ENCODE measurements at regions not wholly inside any gene's neighbourhood (a gene's known extent, or its start where the extent isn't known, plus 50 kb on each side); places are given as distances from the start of the nearest gene placed in this dataset.

GRCh38 chr10:131480066-131480465, 168.5 kb upstream of the TCERG1L start:
- DNase-seq (ENCODE audit: low read depth in 2 of 2, low spot score in 1 of 2) = no peak

DNA sequence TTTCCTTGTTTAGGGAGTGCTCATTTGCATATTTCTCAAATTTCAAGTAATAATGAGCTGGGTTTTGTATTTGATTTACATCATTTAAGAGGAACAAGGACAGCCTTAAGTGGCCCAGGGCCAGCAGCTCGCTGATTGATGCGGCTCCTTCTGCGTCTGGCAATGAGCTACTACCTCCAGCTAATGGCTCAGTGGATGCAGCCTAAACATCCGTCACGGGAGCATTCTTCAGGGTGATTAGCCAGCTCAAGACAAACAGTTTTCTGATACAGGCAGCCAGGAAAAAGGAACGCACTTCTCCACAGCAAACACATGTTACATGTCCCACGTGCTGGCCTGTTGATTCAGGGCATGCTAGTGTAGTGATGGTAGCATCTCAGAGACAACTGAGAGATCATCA, 169.3 kb upstream of the TCERG1L start:
- DNase-seq (ENCODE audit: low read depth in 2 of 2, low spot score in 1 of 2) = no peak

DNA sequence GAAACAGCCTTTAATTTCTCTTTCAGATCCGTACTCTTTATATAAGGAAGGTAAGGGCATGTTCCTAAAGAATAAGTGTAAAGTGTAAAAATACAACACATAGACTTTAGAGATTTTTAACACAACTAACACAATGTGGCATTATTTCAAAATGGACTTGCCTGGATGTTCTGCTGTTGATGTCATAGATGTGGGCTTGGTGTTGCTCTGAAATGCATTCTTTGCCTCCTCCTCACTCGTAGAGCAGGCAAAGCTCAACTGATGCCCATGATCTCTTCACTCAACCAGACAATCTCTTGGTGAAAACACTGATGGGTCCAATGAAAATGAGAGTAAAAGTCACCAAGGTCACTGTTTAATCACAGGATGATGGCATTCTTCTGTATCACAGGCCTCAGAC, 174.2 kb upstream of the TCERG1L start:
- no peak for DNase-seq (ENCODE audit: low read depth in 2 of 2, low spot score in 1 of 2)

- no peak for DNase-seq (ENCODE audit: low read depth in 2 of 2, low spot score in 1 of 2)
Measured at GRCh38 chr10:131487822-131488221, 176.3 kb upstream of the TCERG1L start.

GRCh38 chr10:131490991-131491594, 179.6 kb upstream of the TCERG1L start:
- no peak for DNase-seq (ENCODE audit: low read depth in 2 of 2, low spot score in 1 of 2)

DNA sequence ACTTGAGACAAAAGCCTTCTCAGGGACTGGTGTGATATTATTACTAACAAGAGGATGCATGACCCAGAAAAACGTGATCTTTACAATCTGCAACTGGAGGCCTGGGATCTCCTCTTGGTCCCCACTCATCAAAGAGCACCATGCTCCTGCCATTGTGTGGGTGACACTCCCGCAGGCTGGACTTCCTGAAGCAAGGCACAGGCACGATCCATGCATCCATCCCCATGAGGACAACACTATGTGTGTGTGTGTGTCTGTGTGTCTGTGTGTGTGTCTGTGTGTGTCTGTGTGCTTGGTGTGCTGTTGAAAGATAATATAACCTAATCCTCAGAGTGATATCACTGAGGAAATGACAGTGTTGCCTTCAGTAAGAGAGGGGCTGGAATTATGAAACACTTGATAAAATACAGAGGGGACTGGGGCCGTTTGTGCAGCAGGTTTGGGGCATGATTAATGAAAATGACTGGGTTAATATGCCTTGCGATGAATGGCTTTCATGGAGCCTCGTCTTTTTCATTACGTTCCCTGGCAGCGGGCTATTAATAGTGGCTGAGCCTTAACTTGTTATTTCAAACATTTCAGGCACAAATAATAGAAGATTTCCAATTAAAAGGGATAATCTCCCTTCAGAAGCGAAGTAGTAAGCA, 180.8 kb upstream of the TCERG1L start:
- DNase-seq (ENCODE audit: low read depth in 2 of 2, low spot score in 1 of 2) = no peak

- DNase-seq (ENCODE audit: low read depth in 2 of 2, low spot score in 1 of 2) = no peak
Measured at GRCh38 chr10:131493432-131493831, 181.9 kb upstream of the TCERG1L start.

- DNase-seq (ENCODE audit: low read depth in 2 of 2, low spot score in 1 of 2) = no peak
Measured at GRCh38 chr10:131494451-131494850, 182.9 kb upstream of the TCERG1L start.

DNA sequence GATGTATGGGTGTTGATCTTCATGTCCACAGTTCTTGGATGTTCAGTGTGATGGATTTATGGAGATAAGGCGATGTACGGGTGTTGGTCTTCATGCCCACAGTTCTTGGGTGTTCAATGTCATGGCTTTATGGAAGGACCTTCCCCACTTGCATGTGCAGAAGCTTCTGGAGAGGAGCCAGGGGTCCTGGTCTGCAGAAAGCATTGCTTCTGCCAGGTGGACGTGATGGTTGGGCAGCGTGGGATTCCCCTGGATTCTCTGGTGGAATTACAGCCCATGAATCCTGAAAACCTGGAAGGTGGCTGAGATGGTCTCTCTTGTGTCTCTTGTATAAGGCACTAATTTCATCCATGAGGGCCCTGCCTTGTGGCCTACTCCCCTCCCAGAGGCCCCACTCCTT, 183.7 kb upstream of the TCERG1L start:
- no peak for DNase-seq (ENCODE audit: low read depth in 2 of 2, low spot score in 1 of 2)

DNA sequence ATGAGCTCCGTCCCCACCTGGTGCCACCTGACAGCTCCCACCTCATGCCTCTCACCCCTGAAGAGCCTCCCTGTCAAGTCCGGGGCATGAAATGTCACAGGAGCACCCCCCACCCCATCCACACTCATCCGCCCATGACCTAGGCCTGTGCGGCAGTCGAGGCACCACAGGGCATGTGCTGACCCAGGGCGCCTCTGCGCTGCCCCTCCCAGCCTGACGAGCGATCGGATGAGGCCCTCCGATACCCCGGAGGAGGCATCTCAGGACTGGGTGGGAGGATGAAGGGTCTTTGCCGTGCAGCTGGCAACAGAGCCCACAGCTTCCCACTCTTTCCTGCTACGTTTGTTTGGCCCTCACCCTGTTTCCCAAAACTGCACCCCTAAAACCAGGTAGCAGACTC, 184.4 kb upstream of the TCERG1L start:
- DNase-seq (ENCODE audit: low read depth in 2 of 2, low spot score in 1 of 2) = no peak

- DNase-seq (ENCODE audit: low read depth in 2 of 2, low spot score in 1 of 2) = no peak
Measured at GRCh38 chr10:131496351-131497052, 185.0 kb upstream of the TCERG1L start.

- no peak for DNase-seq (ENCODE audit: low read depth in 2 of 2, low spot score in 1 of 2)
Measured at GRCh38 chr10:131499566-131499965, 188.0 kb upstream of the TCERG1L start.

- no peak for DNase-seq (ENCODE audit: low read depth in 2 of 2, low spot score in 1 of 2)
Measured at GRCh38 chr10:131500181-131500580, 188.7 kb upstream of the TCERG1L start.

DNA sequence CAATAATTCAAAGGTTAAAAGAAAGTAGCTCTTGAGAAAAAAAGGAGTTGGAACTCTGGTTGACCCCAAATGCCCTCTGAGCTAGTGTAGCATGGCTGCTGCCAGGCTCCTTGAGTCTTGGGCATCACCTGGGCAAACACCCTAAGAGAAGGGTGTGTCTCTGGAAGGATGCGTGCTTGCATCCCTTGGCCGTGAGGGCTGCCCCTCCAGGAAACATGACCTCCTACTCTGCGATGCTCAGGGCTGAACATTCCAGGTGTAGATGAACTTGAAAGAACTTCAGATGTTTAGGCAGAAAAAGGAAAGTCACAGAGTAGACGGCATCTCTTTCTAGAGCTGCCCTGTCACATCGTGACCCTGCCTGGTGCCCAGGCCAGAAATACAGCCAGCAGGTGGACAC, 189.4 kb upstream of the TCERG1L start:
- DNase-seq (ENCODE audit: low read depth in 2 of 2, low spot score in 1 of 2) = no peak

DNA sequence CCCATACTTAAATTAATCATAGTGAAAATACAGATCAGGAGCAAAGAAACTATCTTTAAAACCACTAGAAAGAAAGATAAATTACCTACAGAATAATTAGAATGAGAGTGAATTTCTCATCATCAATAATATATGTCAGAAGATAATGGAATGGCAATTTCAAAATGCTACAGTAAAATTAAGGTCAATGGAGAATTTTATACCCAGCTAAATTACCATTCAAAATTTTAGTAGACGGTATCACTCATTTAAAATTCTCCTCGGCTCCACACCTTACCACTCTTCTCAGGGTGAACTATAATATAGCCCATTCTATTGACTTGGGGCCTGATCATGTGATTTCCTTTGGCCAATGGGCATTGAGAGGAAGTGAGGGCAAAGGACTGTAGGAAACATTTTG, 192.5 kb upstream of the TCERG1L start:
- DNase-seq (ENCODE audit: low read depth in 2 of 2, low spot score in 1 of 2) = no peak

GRCh38 chr10:131511391-131511790, 199.9 kb upstream of the TCERG1L start:
- DNase-seq (ENCODE audit: low read depth in 2 of 2, low spot score in 1 of 2) = no peak

GRCh38 chr10:131512852-131513251, 201.3 kb upstream of the TCERG1L start:
- no peak for DNase-seq (ENCODE audit: low read depth in 2 of 2, low spot score in 1 of 2)

DNA sequence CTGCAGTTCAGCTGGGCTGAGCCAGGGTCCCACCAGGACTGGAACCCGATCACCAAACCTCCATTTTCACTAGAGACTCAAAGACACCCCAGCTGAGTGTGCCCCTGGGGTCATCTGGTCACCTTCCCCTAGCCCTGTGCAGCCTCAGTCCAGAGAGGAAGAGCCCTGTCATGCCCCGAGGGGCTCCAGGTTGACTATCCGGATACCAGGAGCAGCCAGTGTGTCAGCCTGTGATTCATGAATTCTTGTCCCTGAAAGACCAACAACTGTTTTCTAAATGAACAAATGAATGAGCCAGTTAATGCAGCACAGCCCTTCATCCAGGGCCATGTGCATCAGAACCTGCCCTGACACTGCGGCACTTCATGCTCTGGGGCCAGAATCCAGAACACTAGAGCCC, 201.9 kb upstream of the TCERG1L start:
- DNase-seq (ENCODE audit: low read depth in 2 of 2, low spot score in 1 of 2) = no peak

DNA sequence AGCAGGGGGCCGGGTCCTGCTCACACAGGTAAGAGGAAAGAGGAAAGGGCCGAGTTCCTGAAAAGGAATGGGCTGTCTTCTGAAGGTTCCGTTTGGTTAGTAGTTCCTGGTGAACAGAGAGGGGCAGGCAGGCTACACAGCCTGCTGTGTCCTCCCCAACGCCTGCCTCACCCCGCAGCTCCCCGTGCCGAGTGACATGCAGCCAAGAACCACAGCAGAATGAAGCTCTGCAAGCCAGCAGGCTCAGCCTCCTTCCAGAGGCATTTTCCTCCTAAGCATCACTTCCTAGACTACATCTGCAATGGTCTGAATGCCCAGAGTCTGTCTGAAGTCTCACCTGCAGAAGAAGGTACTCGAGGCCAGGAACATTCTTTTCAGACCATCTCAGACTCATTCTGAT, 202.4 kb upstream of the TCERG1L start:
- no peak for DNase-seq (ENCODE audit: low read depth in 2 of 2, low spot score in 1 of 2)

DNA sequence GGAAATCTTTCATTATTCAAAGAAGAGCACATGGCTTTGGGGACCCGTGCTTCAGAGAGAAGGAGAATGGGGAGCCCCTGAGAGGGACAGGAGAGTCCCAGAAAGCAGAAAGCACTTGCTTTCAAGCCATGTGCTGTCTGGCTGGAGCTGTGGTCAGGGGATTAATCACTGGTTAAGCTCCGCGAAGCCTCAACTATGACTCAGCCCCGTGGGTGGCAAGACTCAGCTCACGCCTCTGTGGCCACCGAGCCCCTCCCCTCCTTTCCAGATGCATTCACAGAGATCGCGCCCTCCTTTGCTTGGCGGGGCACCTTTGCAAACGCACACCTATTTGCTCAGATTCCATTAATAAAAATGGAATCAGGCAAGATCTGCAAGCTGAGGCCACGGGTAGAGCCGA, 202.9 kb upstream of the TCERG1L start:
- DNase-seq (ENCODE audit: low read depth in 2 of 2, low spot score in 1 of 2) = no peak

- DNase-seq (ENCODE audit: low read depth in 2 of 2, low spot score in 1 of 2) = no peak
Measured at GRCh38 chr10:131516285-131516684, 204.8 kb upstream of the TCERG1L start.

DNA sequence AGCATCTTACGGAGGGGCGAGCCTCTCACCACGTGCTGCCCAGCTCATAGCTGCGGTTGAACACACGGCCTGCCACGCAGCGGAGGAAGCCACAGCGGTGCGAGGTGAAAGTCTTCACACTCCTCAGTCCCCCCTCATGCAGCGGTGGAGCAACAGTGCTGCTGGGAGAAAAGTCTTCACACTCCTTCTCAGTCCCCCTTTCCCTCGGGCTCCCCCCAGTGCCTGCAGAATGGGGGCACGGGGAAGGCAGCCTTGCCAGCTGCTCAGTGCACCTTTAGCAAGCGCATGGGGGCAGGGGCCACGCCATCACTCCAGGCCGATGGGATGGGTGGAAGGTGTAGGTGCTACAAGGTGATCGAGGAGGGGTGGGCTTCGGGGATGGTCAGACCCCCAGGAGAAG, 206.3 kb upstream of the TCERG1L start:
- DNase-seq (ENCODE audit: low read depth in 2 of 2, low spot score in 1 of 2) = no peak
